DOHH2 (cell line): ENCODE measurements at regions not wholly inside any gene's neighbourhood (a gene's known extent, or its start where the extent isn't known, plus 50 kb on each side); places are given as distances from the start of the nearest gene placed in this dataset.

ENCODE experiments used
- H3F3A ChIP-seq: fragments of 200-600 bp; sonication (generic), shearing (Covaris generic); 2 replicates; pipeline ENCODE4 v1.6.0; 2016; ENCODE audit warnings: antibody characterized with exemption, mild to moderate bottlenecking; ENCODE audit not compliant: control insufficient read depth, insufficient read depth
- H3K27ac ChIP-seq: fragments of 200-600 bp; sonication (generic); 2 replicates; pipeline ENCODE4 v1.5.1; 2014; ENCODE audit warnings: low read depth, mild to moderate bottlenecking, low read length, moderate library complexity
- H3K27me3 ChIP-seq: fragments of 200-600 bp; sonication (generic); 2 replicates; pipeline ENCODE4 v1.6.1; 2014; ENCODE audit warnings: mild to moderate bottlenecking, low read length, mixed read lengths; ENCODE audit not compliant: control insufficient read depth
- H3K36me3 ChIP-seq: fragments of 200-600 bp; sonication (generic); 2 replicates; pipeline ENCODE4 v1.6.1; 2014; ENCODE audit warnings: mild to moderate bottlenecking, low read length, moderate library complexity, mixed read lengths; ENCODE audit not compliant: control insufficient read depth
- H3K4me1 ChIP-seq: fragments of 200-600 bp; sonication (generic); 2 replicates; pipeline ENCODE4 v1.6.1; 2014; ENCODE audit warnings: mild to moderate bottlenecking, low read length, mixed read lengths; ENCODE audit not compliant: control insufficient read depth
- H3K4me2 ChIP-seq: fragments of 200-600 bp; sonication (generic); 2 replicates; pipeline ENCODE4 v1.6.0; 2014; ENCODE audit warnings: mild to moderate bottlenecking, low read length, moderate library complexity
- H3K4me3 ChIP-seq: fragments of 200-600 bp; sonication (generic); 2 replicates; pipeline ENCODE4 v1.5.1; 2014; ENCODE audit warnings: mild to moderate bottlenecking, low read length, mixed read lengths
- H3K79me2 ChIP-seq: fragments of 200-600 bp; sonication (generic); 2 replicates; pipeline ENCODE4 v1.6.1; 2014; ENCODE audit warnings: mild to moderate bottlenecking, low read length, mixed read lengths; ENCODE audit not compliant: control insufficient read depth
- H3K9me2 ChIP-seq: fragments of 200-600 bp; sonication (generic); replicated peaks from 2 replicates; pipeline ENCODE4 v1.6.1; 2014; ENCODE audit warnings: mild to moderate bottlenecking, low read length, mixed read lengths; ENCODE audit not compliant: control insufficient read depth
- H3K9me3 ChIP-seq: fragments of 200-600 bp; sonication (generic); 2 replicates; pipeline ENCODE4 v1.6.1; 2014; ENCODE audit warnings: antibody characterized with exemption, low read length, mixed read lengths; ENCODE audit not compliant: control insufficient read depth, insufficient read depth
- H4K20me1 ChIP-seq: fragments of 200-600 bp; sonication (generic); 2 replicates; pipeline ENCODE4 v1.6.0; 2014; ENCODE audit warnings: low read depth, mild to moderate bottlenecking, antibody characterized with exemption, low read length, moderate library complexity; ENCODE audit not compliant: control insufficient read depth, insufficient read depth
- EZH2phosphoT487 ChIP-seq: fragments of 200-600 bp; sonication (generic); IDR thresholded peaks from 2 replicates; pipeline ENCODE4 v1.6.1; 2017; ENCODE audit warnings: borderline replicate concordance, mild to moderate bottlenecking, antibody characterized with exemption, low read length, moderate library complexity, mixed read lengths
- TF ChIP-seq, protein P1 (sequence below): fragments of 200-600 bp; sonication (generic); IDR thresholded peaks from one replicate; pipeline ENCODE4 v1.5.1; 2014; ENCODE audit warnings: antibody characterized with exemption, mild to moderate bottlenecking, low read depth, low read length; ENCODE audit not compliant: poor library complexity, severe bottlenecking

DNA sequence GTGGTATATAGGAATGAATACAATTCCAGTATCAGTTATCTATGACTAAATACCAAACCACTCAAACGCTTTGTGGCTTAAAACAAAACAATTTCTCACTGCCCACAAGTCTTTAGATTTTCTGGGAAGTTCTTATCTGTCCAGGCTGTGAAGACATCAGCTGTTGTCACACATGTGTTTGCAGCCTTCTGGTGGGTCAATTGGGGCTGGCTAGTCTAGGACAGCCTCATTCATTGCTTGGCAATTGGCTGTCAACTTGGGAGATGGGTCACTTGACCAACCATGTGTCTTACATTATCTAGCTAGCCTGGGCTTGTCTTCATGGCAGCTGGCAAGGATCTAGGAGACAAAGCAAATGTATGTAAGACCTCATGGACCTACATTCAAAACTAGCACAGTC, 53.8 kb upstream of the PAPPA start:
- Histone ChIP-seq H3K27me3 (no peaks in the 10 kb centered on the region), H3K27ac (no peak overlapping the region)

GRCh38 chr9:116100711-116101121, 52.9 kb upstream of the PAPPA start:
- Histone ChIP-seq H3K4me3 (no peak overlapping the region), H3F3A (no peaks in the 10 kb centered on the region), H4K20me1 (no peaks in the 10 kb centered on the region), H3K36me3 (no peaks in the 10 kb centered on the region), H3K79me2 (no peaks in the 10 kb centered on the region), H3K27me3 (no peaks in the 10 kb centered on the region), H3K27ac (no peak overlapping the region), H3K9me3 (no peaks in the 10 kb centered on the region), H3K4me1 (no peaks in the 10 kb centered on the region), H3K4me2 (no peak overlapping the region), H3K9me2 (no peaks in the 10 kb centered on the region)
- TF ChIP-seq, protein P1, sequence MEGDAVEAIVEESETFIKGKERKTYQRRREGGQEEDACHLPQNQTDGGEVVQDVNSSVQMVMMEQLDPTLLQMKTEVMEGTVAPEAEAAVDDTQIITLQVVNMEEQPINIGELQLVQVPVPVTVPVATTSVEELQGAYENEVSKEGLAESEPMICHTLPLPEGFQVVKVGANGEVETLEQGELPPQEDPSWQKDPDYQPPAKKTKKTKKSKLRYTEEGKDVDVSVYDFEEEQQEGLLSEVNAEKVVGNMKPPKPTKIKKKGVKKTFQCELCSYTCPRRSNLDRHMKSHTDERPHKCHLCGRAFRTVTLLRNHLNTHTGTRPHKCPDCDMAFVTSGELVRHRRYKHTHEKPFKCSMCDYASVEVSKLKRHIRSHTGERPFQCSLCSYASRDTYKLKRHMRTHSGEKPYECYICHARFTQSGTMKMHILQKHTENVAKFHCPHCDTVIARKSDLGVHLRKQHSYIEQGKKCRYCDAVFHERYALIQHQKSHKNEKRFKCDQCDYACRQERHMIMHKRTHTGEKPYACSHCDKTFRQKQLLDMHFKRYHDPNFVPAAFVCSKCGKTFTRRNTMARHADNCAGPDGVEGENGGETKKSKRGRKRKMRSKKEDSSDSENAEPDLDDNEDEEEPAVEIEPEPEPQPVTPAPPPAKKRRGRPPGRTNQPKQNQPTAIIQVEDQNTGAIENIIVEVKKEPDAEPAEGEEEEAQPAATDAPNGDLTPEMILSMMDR: no peak
- no peak for TF ChIP-seq EZH2phosphoT487

More for the DNA sequence above, 53.8 kb upstream of the PAPPA start:
- Histone ChIP-seq H3K79me2 (no peaks in the 10 kb centered on the region), H3K4me2 (no peak overlapping the region), H3K9me3 (no peaks in the 10 kb centered on the region), H4K20me1 (no peaks in the 10 kb centered on the region), H3K36me3 (no peaks in the 10 kb centered on the region), H3K9me2 (no peaks in the 10 kb centered on the region), H3K4me1 (no peaks in the 10 kb centered on the region), H3F3A (no peaks in the 10 kb centered on the region), H3K4me3 (no peak overlapping the region)
- TF ChIP-seq, protein P1: no peak
- TF ChIP-seq EZH2phosphoT487: no peak

DNA sequence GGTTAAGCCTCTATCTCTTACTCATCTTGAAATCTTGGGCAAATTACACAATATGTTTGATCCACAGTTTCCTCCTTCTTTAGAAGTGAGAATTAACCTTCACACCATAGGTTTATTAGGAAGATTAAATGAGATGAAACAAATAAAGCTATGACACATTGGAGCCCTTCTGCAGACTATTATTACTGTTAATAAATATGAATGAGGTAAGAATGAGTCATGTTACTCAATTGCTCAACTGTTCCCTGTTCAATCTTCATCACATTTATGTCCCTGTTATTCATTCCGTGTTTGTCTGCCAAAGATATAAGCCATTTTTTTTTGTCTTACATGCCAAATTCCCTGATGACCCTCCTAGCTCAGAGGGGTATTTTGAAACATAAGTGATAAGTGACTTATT, 52.1 kb upstream of the PAPPA start:
- Histone ChIP-seq H3K4me2 (no peak overlapping the region), H4K20me1 (no peaks in the 10 kb centered on the region), H3K27ac (no peak overlapping the region), H3F3A (no peaks in the 10 kb centered on the region), H3K4me1 (no peaks in the 10 kb centered on the region), H3K4me3 (no peak overlapping the region), H3K79me2 (no peaks in the 10 kb centered on the region), H3K27me3 (no peaks in the 10 kb centered on the region), H3K9me3 (no peaks in the 10 kb centered on the region), H3K9me2 (no peaks in the 10 kb centered on the region), H3K36me3 (no peaks in the 10 kb centered on the region)
- TF ChIP-seq EZH2phosphoT487: no peak
- TF ChIP-seq, protein P1: no peak

GRCh38 chr9:116102596-116102995, 51.0 kb upstream of the PAPPA start:
- H3K9me3 ChIP-seq: no peaks in the 10 kb centered on the region
- H3K27ac ChIP-seq: no peak overlapping the region
- H3K27me3 ChIP-seq: no peaks in the 10 kb centered on the region
- no peaks in the 10 kb centered on the region for H3K4me1 ChIP-seq
- no peaks in the 10 kb centered on the region for H3K9me2 ChIP-seq
- H3F3A ChIP-seq: no peaks in the 10 kb centered on the region
- H3K4me3 ChIP-seq: no peak overlapping the region
- H4K20me1 ChIP-seq: no peaks in the 10 kb centered on the region
- H3K79me2 ChIP-seq: no peaks in the 10 kb centered on the region
- no peaks in the 10 kb centered on the region for H3K36me3 ChIP-seq
- TF ChIP-seq, protein P1: no peak
- TF ChIP-seq EZH2phosphoT487: no peak
- H3K4me2 ChIP-seq: no peak overlapping the region
